ENCODE measurements at regions not wholly inside any gene's neighbourhood (a gene's known extent, or its start where the extent isn't known, plus 50 kb on each side); places are given as distances from the start of the nearest gene placed in this dataset.

- no peak for TF ChIP-seq CTCF (IDR thresholded peaks at IDR 0.05)
- no peak for TF ChIP-seq ETV6 (CRISPR knock-in tag; IDR thresholded peaks at IDR 0.05)
- TF ChIP-seq SP1 (CRISPR knock-in tag; conservative IDR thresholded peaks at IDR 0.05), result no peak
- no peak for TF ChIP-seq FOXP4 (CRISPR knock-in tag; IDR thresholded peaks at IDR 0.05)
- no peak for TF ChIP-seq TP53 (CRISPR knock-in tag; IDR thresholded peaks at IDR 0.05)
- no peak for TF ChIP-seq USF2 (CRISPR knock-in tag; IDR thresholded peaks at IDR 0.05)
- no peak for TF ChIP-seq MAX (CRISPR knock-in tag; IDR thresholded peaks at IDR 0.05)
- TF ChIP-seq JUN (CRISPR knock-in tag; IDR thresholded peaks at IDR 0.05), result no peak
- no peak for TF ChIP-seq CREB1 (CRISPR knock-in tag; IDR thresholded peaks at IDR 0.05)
- TF ChIP-seq ZNF416 (CRISPR knock-in tag; IDR thresholded peaks at IDR 0.05), result no peak
- no peak for TF ChIP-seq ATF3 (CRISPR knock-in tag; conservative IDR thresholded peaks at IDR 0.05)
Observed at GRCh38 chr10:20685462-20685861, 211.6 kb downstream of the NEBL start.

Measured in WTC11 (cell line).